ENCODE measurements at regions not wholly inside any gene's neighbourhood (a gene's known extent, or its start where the extent isn't known, plus 50 kb on each side); places are given as distances from the start of the nearest gene placed in this dataset.

GRCh38 chr14:97618917-97619690, 821.9 kb downstream of the VRK1 start (continued):
- TF ChIP-seq RXRB (CRISPR knock-in tag; IDR thresholded peaks at IDR 0.05; ENCODE audit: borderline replicate concordance) = no peak
- no peak for TF ChIP-seq MBNL3 (CRISPR knock-in tag; conservative IDR thresholded peaks at IDR 0.05)
- TF ChIP-seq JUND (CRISPR knock-in tag; IDR thresholded peaks at IDR 0.05) = no peak

GRCh38 chr14:97620066-97620465, 822.9 kb downstream of the VRK1 start:
- TF ChIP-seq YEATS4 (CRISPR knock-in tag; IDR thresholded peaks at IDR 0.05; ENCODE audit: borderline replicate concordance) (no peak), MXI1 (IDR thresholded peaks at IDR 0.05; ENCODE audit: borderline replicate concordance, low read depth, low read length) (no peak)
- TF ChIP-seq, protein P1, sequence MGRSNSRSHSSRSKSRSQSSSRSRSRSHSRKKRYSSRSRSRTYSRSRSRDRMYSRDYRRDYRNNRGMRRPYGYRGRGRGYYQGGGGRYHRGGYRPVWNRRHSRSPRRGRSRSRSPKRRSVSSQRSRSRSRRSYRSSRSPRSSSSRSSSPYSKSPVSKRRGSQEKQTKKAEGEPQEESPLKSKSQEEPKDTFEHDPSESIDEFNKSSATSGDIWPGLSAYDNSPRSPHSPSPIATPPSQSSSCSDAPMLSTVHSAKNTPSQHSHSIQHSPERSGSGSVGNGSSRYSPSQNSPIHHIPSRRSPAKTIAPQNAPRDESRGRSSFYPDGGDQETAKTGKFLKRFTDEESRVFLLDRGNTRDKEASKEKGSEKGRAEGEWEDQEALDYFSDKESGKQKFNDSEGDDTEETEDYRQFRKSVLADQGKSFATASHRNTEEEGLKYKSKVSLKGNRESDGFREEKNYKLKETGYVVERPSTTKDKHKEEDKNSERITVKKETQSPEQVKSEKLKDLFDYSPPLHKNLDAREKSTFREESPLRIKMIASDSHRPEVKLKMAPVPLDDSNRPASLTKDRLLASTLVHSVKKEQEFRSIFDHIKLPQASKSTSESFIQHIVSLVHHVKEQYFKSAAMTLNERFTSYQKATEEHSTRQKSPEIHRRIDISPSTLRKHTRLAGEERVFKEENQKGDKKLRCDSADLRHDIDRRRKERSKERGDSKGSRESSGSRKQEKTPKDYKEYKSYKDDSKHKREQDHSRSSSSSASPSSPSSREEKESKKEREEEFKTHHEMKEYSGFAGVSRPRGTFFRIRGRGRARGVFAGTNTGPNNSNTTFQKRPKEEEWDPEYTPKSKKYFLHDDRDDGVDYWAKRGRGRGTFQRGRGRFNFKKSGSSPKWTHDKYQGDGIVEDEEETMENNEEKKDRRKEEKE (IDR thresholded peaks at IDR 0.05) = no peak
- ATAC-seq (no peak), DNase-seq (ENCODE audit: low spot score) (no peak), FAIRE-seq (no peak)
- H3K9me3 ChIP-seq (ENCODE audit: low read length) = peaks cover 88% of the 10 kb centered on the region
- H3K27me3 ChIP-seq (ENCODE audit: control insufficient read depth in 1 of 2, insufficient read depth in 2 of 2, low read length in 2 of 2) = no peaks in the 10 kb centered on the region
- no peaks in the 10 kb centered on the region for H3K79me2 ChIP-seq (ENCODE audit: insufficient read depth, low read length)
- in situ Hi-C loops (cut with HindIII; ENCODE audit: extremely low pct_ligation_motif_present, low pct_unique_long_range_greater_than_20kb) = no loop called here
- H3K9ac ChIP-seq (ENCODE audit: insufficient read depth, low read depth, low read length) = no peak overlapping the region
- no peaks in the 10 kb centered on the region for H4K20me1 ChIP-seq (ENCODE audit: insufficient read depth, low read length)
- 5% methylated on average over 5 of the region's 5 CpGs for WGBS (ENCODE audit: low lambda C conversion rate)
- ChIA-PET POLR2A (no interaction called here), CTCF (ENCODE audit: low intra/inter-chr PET ratio, low total read pairs) (no interaction called here)
- intact Hi-C loops (cut with micrococcal nuclease; ENCODE audit: unreplicated experiment) = no loop called here
- BruUV-seq (replicated peaks) = no TSS peak
- no peak overlapping the region for H3K4me3 ChIP-seq (replicated peaks in 1 of 3; ENCODE audit: insufficient read depth in 1 of 3, low read depth in 2 of 3, low read length in 3 of 3)
- H3K4me1 ChIP-seq (ENCODE audit: insufficient read depth, low read length) = no peaks in the 10 kb centered on the region
- no peak overlapping the region for H2AFZ ChIP-seq (ENCODE audit: low read length)
- H3K36me3 ChIP-seq (replicated peaks in 1 of 2; ENCODE audit: control insufficient read depth in 1 of 2, insufficient read depth in 2 of 2, low read length in 2 of 2) = no peaks in the 10 kb centered on the region
- no peak overlapping the region for H3K4me2 ChIP-seq (ENCODE audit: low read depth, low read length)
- no peak overlapping the region for H3K27ac ChIP-seq (ENCODE audit: extremely low read length, insufficient read depth, low read length)

All from HepG2 (cell line).